ENCODE measurements at regions not wholly inside any gene's neighbourhood (a gene's known extent, or its start where the extent isn't known, plus 50 kb on each side); places are given as distances from the start of the nearest gene placed in this dataset.
"Not testable (repeated sequence)": the region's sequence is repeated elsewhere in the genome, so short reads cannot be mapped to it uniquely, and the experiment has no call there.

- not testable (repeated sequence) for DNase-seq
Measured at GRCh38 chr4:82301390-82301789, 72.4 kb downstream of the HNRNPD start.

GRCh38 chr4:82293304-82293703, 80.5 kb downstream of the HNRNPD start:
- no peak for DNase-seq

- no peak for DNase-seq
Measured at GRCh38 chr4:82287720-82288119, 86.1 kb downstream of the HNRNPD start.

- peak; percentile 97 for DNase-seq
Measured at GRCh38 chr4:82284858-82285805, 88.7 kb downstream of the HNRNPD start.

- no peak for DNase-seq
Measured at GRCh38 chr4:82284475-82284857, 89.3 kb downstream of the HNRNPD start.

GRCh38 chr4:82282875-82283274, 90.9 kb downstream of the HNRNPD start:
- DNase-seq, result no peak

GRCh38 chr4:82279550-82279949, 94.2 kb downstream of the HNRNPD start:
- not testable (repeated sequence) for DNase-seq

- DNase-seq, result no peak
Measured at GRCh38 chr4:82276332-82276640, 97.5 kb downstream of the HNRNPD start.

GRCh38 chr4:82275431-82276331, 98.1 kb downstream of the HNRNPD start:
- DNase-seq, result no peak

- DNase-seq, result not testable (repeated sequence)
Measured at GRCh38 chr4:82274700-82275099, 99.1 kb downstream of the HNRNPD start.

GRCh38 chr4:82272523-82272922, 101.3 kb downstream of the HNRNPD start:
- DNase-seq, result not testable (repeated sequence)

GRCh38 chr4:82271915-82272480, 101.8 kb downstream of the HNRNPD start:
- DNase-seq, result not testable (repeated sequence)

GRCh38 chr4:82268826-82269193, 105.0 kb downstream of the HNRNPD start:
- DNase-seq, result no peak

GRCh38 chr4:82268050-82268825, 105.6 kb downstream of the HNRNPD start:
- peak; percentile 23 for DNase-seq

- no peak for DNase-seq
Measured at GRCh38 chr4:82267506-82267905, 106.3 kb downstream of the HNRNPD start.

- no peak for DNase-seq
Measured at GRCh38 chr4:82266345-82266744, 107.4 kb downstream of the HNRNPD start.

GRCh38 chr4:82261084-82261483, 112.7 kb downstream of the HNRNPD start:
- no peak for DNase-seq

GRCh38 chr4:82260632-82261031, 113.2 kb downstream of the HNRNPD start:
- no peak for DNase-seq

- DNase-seq, result no peak
Measured at GRCh38 chr4:82256718-82257117, 117.1 kb downstream of the HNRNPD start.

- no peak for DNase-seq
Measured at GRCh38 chr4:82255657-82256056, 118.1 kb downstream of the HNRNPD start.

GRCh38 chr4:82248903-82249632, 124.7 kb downstream of the HNRNPD start:
- DNase-seq, result no peak

- DNase-seq, result no peak
Measured at GRCh38 chr4:82247629-82248028, 126.2 kb downstream of the HNRNPD start.
